Ishikawa (cell line): ENCODE measurements at regions not wholly inside any gene's neighbourhood (a gene's known extent, or its start where the extent isn't known, plus 50 kb on each side); places are given as distances from the start of the nearest gene placed in this dataset.

Experiments
- CEBPB ChIP-seq: IDR thresholded peaks from 2 replicates; pipeline ENCODE4 v1.6.1; 2012
- EP300 ChIP-seq: IDR thresholded peaks from 2 replicates; pipeline ENCODE4 v1.6.1; 2012; ENCODE audit warnings: borderline replicate concordance
- RAD21 ChIP-seq: IDR thresholded peaks from 2 replicates; pipeline ENCODE4 v1.6.1; 2012; ENCODE audit warnings: low read depth
- TCF12 ChIP-seq: IDR thresholded peaks from 2 replicates; pipeline ENCODE4 v1.6.1; 2012; ENCODE audit warnings: low read depth
- TF ChIP-seq, protein P1 (sequence below): IDR thresholded peaks from 2 replicates; pipeline ENCODE4 v1.6.1; 2012; ENCODE audit warnings: low read depth, mild to moderate bottlenecking

DNA sequence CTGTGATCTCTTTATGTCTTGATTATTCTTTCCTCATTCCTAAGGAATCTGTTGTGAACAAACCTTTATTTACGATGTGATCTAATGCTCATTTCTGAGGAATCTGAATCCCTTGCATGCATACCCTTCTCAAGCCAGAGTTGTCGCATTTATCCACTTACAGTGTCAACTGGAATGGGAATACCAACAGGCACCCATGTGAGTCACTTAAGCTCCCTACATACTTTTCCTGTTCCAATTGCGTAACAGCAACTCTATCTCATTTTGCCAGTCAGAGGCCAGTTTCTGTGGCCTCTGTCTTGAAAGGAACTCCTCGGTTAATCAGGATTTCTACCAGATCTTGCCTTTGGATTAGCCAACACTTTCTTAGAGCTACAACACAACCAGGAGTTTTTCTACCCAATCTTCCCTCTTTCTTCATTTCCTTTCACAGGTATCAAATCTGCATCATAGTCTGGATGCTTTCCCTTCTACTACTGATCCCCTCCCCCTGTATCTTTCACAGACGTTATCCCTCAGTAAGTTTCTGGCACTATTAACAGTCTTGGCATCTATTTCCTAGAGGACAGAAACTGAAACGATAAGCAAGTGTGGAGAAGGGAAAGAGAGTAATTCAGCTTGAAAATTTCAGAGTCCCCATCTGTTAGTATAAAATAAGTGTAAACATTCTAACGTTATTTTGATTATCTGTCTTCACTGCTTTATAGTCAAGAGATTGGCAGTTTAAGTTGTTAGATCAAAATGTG, 66.8 kb upstream of the BCHE start:
- no peak for TF ChIP-seq RAD21
- no peak for TF ChIP-seq TCF12
- TF ChIP-seq, protein P1, sequence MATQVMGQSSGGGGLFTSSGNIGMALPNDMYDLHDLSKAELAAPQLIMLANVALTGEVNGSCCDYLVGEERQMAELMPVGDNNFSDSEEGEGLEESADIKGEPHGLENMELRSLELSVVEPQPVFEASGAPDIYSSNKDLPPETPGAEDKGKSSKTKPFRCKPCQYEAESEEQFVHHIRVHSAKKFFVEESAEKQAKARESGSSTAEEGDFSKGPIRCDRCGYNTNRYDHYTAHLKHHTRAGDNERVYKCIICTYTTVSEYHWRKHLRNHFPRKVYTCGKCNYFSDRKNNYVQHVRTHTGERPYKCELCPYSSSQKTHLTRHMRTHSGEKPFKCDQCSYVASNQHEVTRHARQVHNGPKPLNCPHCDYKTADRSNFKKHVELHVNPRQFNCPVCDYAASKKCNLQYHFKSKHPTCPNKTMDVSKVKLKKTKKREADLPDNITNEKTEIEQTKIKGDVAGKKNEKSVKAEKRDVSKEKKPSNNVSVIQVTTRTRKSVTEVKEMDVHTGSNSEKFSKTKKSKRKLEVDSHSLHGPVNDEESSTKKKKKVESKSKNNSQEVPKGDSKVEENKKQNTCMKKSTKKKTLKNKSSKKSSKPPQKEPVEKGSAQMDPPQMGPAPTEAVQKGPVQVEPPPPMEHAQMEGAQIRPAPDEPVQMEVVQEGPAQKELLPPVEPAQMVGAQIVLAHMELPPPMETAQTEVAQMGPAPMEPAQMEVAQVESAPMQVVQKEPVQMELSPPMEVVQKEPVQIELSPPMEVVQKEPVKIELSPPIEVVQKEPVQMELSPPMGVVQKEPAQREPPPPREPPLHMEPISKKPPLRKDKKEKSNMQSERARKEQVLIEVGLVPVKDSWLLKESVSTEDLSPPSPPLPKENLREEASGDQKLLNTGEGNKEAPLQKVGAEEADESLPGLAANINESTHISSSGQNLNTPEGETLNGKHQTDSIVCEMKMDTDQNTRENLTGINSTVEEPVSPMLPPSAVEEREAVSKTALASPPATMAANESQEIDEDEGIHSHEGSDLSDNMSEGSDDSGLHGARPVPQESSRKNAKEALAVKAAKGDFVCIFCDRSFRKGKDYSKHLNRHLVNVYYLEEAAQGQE = no peak
- TF ChIP-seq CEBPB = no peak
- TF ChIP-seq EP300 = no peak
